ENCODE measurements at regions not wholly inside any gene's neighbourhood (a gene's known extent, or its start where the extent isn't known, plus 50 kb on each side); places are given as distances from the start of the nearest gene placed in this dataset.
"Not testable (repeated sequence)": the region's sequence is repeated elsewhere in the genome, so short reads cannot be mapped to it uniquely, and the experiment has no call there.

- not testable (repeated sequence) for TF ChIP-seq TAF1 (IDR thresholded peaks at IDR 0.05; ENCODE audit: borderline replicate concordance, low read depth, low read length); POLR2A (IDR thresholded peaks at IDR 0.05; ENCODE audit: low read depth, low read length); POLR2AphosphoS5 (IDR thresholded peaks at IDR 0.05; ENCODE audit: low read depth, low read length)
These were observed 106.1 kb downstream of the DDX11 start for GRCh38 chr12:31179627-31180237.
